GM13977 (cell line): ENCODE measurements at regions not wholly inside any gene's neighbourhood (a gene's known extent, or its start where the extent isn't known, plus 50 kb on each side); places are given as distances from the start of the nearest gene placed in this dataset.

Experiments used
- DNase-seq: peaks from one replicate; pipeline ENCODE4 v3.0.0; 2012; ENCODE audit warnings: low spot score
- CTCF ChIP-seq: IDR thresholded peaks from 2 replicates; pipeline ENCODE4 v1.5.1; 2012; ENCODE audit warnings: mild to moderate bottlenecking, control low read depth; ENCODE audit not compliant: insufficient read depth; ENCODE audit errors: extremely low read depth, missing control alignments
- in situ Hi-C: fragments of 300-500 bp; cut with MboI; formaldehyde crosslinking; loops from one replicate; pipeline ENCODE4 v1.12.0; 2022; ENCODE audit warnings: low sequenced_read_pairs, low pct_unique_long_range_greater_than_20kb, mixed read lengths, inconsistent platforms; ENCODE audit not compliant: unreplicated experiment

- TF ChIP-seq CTCF = no peak
- no peak for DNase-seq
- in situ Hi-C loops = no loop called here
These were observed 1151.3 kb upstream of the IGFBP7 start for GRCh38 chr4:58261526-58261925.

GRCh38 chr4:58254291-58254690 is 1144.1 kb upstream of the IGFBP7 start:
- no peak for TF ChIP-seq CTCF
- in situ Hi-C loops = no loop called here
- DNase-seq = no peak

- in situ Hi-C loops = no loop called here
- TF ChIP-seq CTCF = no peak
- no peak for DNase-seq
These were observed 1142.5 kb upstream of the IGFBP7 start for GRCh38 chr4:58252656-58253055.

GRCh38 chr4:58247792-58248191 is 1137.6 kb upstream of the IGFBP7 start:
- in situ Hi-C loops = no loop called here

GRCh38 chr4:58225460-58225859 is 1115.3 kb upstream of the IGFBP7 start:
- TF ChIP-seq CTCF = no peak
- DNase-seq = no peak
- in situ Hi-C loops = no loop called here

More at GRCh38 chr4:58247792-58248191, 1137.6 kb upstream of the IGFBP7 start:
- no peak for TF ChIP-seq CTCF
- DNase-seq = no peak

- no peak for DNase-seq
- in situ Hi-C loops = no loop called here
- TF ChIP-seq CTCF = no peak
These were observed 1109.0 kb upstream of the IGFBP7 start for GRCh38 chr4:58219179-58219578.

GRCh38 chr4:58216461-58216860 is 1106.3 kb upstream of the IGFBP7 start:
- in situ Hi-C loops = no loop called here
- TF ChIP-seq CTCF = no peak
- DNase-seq = no peak
